ENCODE measurements at regions not wholly inside any gene's neighbourhood (a gene's known extent, or its start where the extent isn't known, plus 50 kb on each side); places are given as distances from the start of the nearest gene placed in this dataset.

GRCh38 chr21:31480228-31480627 is 136.2 kb upstream of the TIAM1 start:
- H3K36me3 ChIP-seq (ENCODE audit: control insufficient read depth in 4 of 4, insufficient read depth in 4 of 4, low read length in 4 of 4), result no peaks in the 10 kb centered on the region
- no peak overlapping the region for H3K4me3 ChIP-seq
- ATAC-seq (ENCODE audit: insufficient read depth, low FRiP score), result no peak
- no peak for TF ChIP-seq CTCF (IDR thresholded peaks at IDR 0.05; ENCODE audit: control extremely low read depth, extremely low read depth)
- H3K27me3 ChIP-seq (ENCODE audit: control insufficient read depth in 3 of 3, insufficient read depth in 3 of 3, low read length in 2 of 3), result no peaks in the 10 kb centered on the region
- no peak overlapping the region for H3K27ac ChIP-seq (ENCODE audit: low read depth in 1 of 2, low read length in 1 of 2)
- DNase-seq, result no peak
- 82 to 84% methylated on average over 1 of the region's 1 CpG for WGBS, 2 donors
- peaks cover 0 to 27% (median 11%) of the 10 kb centered on the region in 4 donors for H3K9me3 ChIP-seq (ENCODE audit: control insufficient read depth in 4 of 4, insufficient read depth in 3 of 4, low read length in 3 of 4)
- H3K4me1 ChIP-seq (ENCODE audit: control insufficient read depth in 5 of 5, insufficient read depth in 5 of 5, low read length in 5 of 5), result peaks cover 0 to 14% (median 0%) of the 10 kb centered on the region in 5 donors
- H3K9ac ChIP-seq (ENCODE audit: insufficient read depth in 1 of 2, low read length in 2 of 2), result no peak overlapping the region

GRCh38 chr21:31479714-31480113 is 135.7 kb upstream of the TIAM1 start:
- H3K4me1 ChIP-seq (ENCODE audit: control insufficient read depth in 5 of 5, insufficient read depth in 5 of 5, low read length in 5 of 5), result peaks cover 0 to 14% (median 0%) of the 10 kb centered on the region in 5 donors
- ATAC-seq (ENCODE audit: insufficient read depth, low FRiP score) (no peak), DNase-seq (no peak)
- WGBS, 2 donors, result 77 to 88% methylated on average over 6 of the region's 6 CpGs
- H3K27me3 ChIP-seq (ENCODE audit: control insufficient read depth in 3 of 3, insufficient read depth in 3 of 3, low read length in 2 of 3), result no peaks in the 10 kb centered on the region
- no peaks in the 10 kb centered on the region for H3K36me3 ChIP-seq (ENCODE audit: control insufficient read depth in 4 of 4, insufficient read depth in 4 of 4, low read length in 4 of 4)
- no peak overlapping the region for H3K27ac ChIP-seq (ENCODE audit: low read depth in 1 of 2, low read length in 1 of 2)
- H3K9me3 ChIP-seq (ENCODE audit: control insufficient read depth in 4 of 4, insufficient read depth in 3 of 4, low read length in 3 of 4), result peaks cover 0 to 24% (median 9%) of the 10 kb centered on the region in 4 donors
- TF ChIP-seq CTCF (IDR thresholded peaks at IDR 0.05; ENCODE audit: control extremely low read depth, extremely low read depth), result no peak
- no peak overlapping the region for H3K4me3 ChIP-seq
- H3K9ac ChIP-seq (ENCODE audit: insufficient read depth in 1 of 2, low read length in 2 of 2), result no peak overlapping the region

- ATAC-seq (ENCODE audit: insufficient read depth, low FRiP score), result no peak
These were observed 135.2 kb upstream of the TIAM1 start for GRCh38 chr21:31479222-31479621.

More at GRCh38 chr21:31479222-31479621, 135.2 kb upstream of the TIAM1 start:
- Histone ChIP-seq H3K4me3 (no peak overlapping the region), H3K27me3 (ENCODE audit: control insufficient read depth in 3 of 3, insufficient read depth in 3 of 3, low read length in 2 of 3) (no peaks in the 10 kb centered on the region), H3K9ac (ENCODE audit: insufficient read depth in 1 of 2, low read length in 2 of 2) (no peak overlapping the region), H3K9me3 (ENCODE audit: control insufficient read depth in 4 of 4, insufficient read depth in 3 of 4, low read length in 3 of 4) (peaks cover 0 to 19% (median 9%) of the 10 kb centered on the region in 4 donors), H3K36me3 (ENCODE audit: control insufficient read depth in 4 of 4, insufficient read depth in 4 of 4, low read length in 4 of 4) (no peaks in the 10 kb centered on the region), H3K27ac (ENCODE audit: low read depth in 1 of 2, low read length in 1 of 2) (no peak overlapping the region), H3K4me1 (ENCODE audit: control insufficient read depth in 5 of 5, insufficient read depth in 5 of 5, low read length in 5 of 5) (peaks cover 0 to 14% (median 0%) of the 10 kb centered on the region in 5 donors)
- no peak for TF ChIP-seq CTCF (IDR thresholded peaks at IDR 0.05; ENCODE audit: control extremely low read depth, extremely low read depth)
- no peak for DNase-seq
- 97% methylated on average over 8 of the region's 8 CpGs for WGBS, 2 donors

Measured in lung (tissue), 11 donors.